OCI-LY3 (cell line): ENCODE measurements at regions not wholly inside any gene's neighbourhood (a gene's known extent, or its start where the extent isn't known, plus 50 kb on each side); places are given as distances from the start of the nearest gene placed in this dataset.

Experiments used
- EZH2phosphoT487 ChIP-seq: fragments of 200-600 bp; shearing (Covaris generic); IDR thresholded peaks from 2 replicates; pipeline ENCODE4 v1.6.1; 2018; ENCODE audit warnings: antibody characterized with exemption, mixed run types, low read depth
- TF ChIP-seq, protein P1 (sequence below): fragments of 200-600, 300-600 bp; sonication (generic); IDR thresholded peaks from 2 replicates; pipeline ENCODE4 v1.5.1; 2014; ENCODE audit warnings: antibody characterized with exemption, low read length, low read depth

DNA sequence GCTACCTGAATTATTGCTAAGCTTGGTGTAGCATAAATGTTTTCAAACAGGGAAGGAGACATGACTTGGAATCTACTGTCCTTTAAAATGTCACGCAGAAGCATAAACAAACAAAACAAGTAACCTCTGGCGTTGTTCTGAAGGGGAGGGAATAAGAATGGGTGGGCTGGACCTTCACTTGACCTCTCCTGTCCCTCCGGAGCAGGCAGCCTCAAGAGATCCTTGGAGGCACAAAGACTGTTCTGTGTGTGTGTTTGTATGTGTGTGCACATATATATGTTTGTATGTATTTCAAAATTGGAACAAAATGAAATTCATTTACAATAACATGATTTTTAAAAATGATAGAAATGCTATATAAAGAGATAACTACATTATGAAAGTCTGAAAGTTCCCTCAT is 91.3 kb upstream of the DCLK2 start:
- TF ChIP-seq, protein P1, sequence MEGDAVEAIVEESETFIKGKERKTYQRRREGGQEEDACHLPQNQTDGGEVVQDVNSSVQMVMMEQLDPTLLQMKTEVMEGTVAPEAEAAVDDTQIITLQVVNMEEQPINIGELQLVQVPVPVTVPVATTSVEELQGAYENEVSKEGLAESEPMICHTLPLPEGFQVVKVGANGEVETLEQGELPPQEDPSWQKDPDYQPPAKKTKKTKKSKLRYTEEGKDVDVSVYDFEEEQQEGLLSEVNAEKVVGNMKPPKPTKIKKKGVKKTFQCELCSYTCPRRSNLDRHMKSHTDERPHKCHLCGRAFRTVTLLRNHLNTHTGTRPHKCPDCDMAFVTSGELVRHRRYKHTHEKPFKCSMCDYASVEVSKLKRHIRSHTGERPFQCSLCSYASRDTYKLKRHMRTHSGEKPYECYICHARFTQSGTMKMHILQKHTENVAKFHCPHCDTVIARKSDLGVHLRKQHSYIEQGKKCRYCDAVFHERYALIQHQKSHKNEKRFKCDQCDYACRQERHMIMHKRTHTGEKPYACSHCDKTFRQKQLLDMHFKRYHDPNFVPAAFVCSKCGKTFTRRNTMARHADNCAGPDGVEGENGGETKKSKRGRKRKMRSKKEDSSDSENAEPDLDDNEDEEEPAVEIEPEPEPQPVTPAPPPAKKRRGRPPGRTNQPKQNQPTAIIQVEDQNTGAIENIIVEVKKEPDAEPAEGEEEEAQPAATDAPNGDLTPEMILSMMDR, result no peak
- TF ChIP-seq EZH2phosphoT487, result no peak
